ENCODE measurements at regions not wholly inside any gene's neighbourhood (a gene's known extent, or its start where the extent isn't known, plus 50 kb on each side); places are given as distances from the start of the nearest gene placed in this dataset.
"Not testable (repeated sequence)": the region's sequence is repeated elsewhere in the genome, so short reads cannot be mapped to it uniquely, and the experiment has no call there.

DNA sequence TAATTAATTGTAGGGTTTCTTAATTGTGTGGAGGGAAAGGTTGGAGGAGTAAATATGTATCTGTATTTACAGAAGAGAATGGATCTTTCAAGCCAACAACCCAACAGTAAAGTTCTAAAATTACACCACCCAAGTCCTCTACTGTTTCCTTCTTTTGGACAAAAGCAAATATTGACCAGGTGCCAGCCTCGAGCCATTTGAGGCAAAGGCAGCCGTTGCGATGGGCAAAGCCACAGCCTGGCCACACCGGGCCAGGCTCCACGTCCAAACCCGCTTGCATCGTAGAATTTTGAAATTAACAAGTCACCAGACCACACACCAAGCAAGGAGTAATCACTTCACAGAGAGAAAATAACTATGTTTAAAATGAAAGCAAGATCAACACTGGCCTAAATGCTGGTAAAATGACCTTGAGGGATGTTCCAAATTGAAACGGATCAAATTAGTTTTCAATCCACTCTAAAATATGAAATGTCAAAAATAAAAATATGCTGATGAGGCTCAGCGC is 331.0 kb downstream of the BCL2L11 start:
- H3K4me3 ChIP-seq (ENCODE audit: low read depth, low read length); H3K79me1 ChIP-seq (ENCODE audit: low read length); H2AFZ ChIP-seq (ENCODE audit: insufficient read depth, low read length, poor library complexity); H2BK5ac ChIP-seq (ENCODE audit: low read depth, low read length, poor library complexity); H4K91ac ChIP-seq (ENCODE audit: low read depth, low read length); H2BK12ac ChIP-seq (ENCODE audit: low read length); H3K9ac ChIP-seq (ENCODE audit: low read length); H3K27me3 ChIP-seq (ENCODE audit: insufficient read depth, low read length); H3K27ac ChIP-seq (ENCODE audit: low read depth, low read length); H3K36me3 ChIP-seq (ENCODE audit: control insufficient read depth in 1 of 2, insufficient read depth in 2 of 2, low read length in 2 of 2); H3K4ac ChIP-seq (ENCODE audit: low read depth, low read length); H3K9me3 ChIP-seq (ENCODE audit: insufficient read depth, low read depth, low read length); H3K4me1 ChIP-seq (ENCODE audit: control insufficient read depth in 1 of 2, insufficient read depth in 2 of 2, low read length in 2 of 2); H3K79me2 ChIP-seq (ENCODE audit: control insufficient read depth, insufficient read depth, low read length, poor library complexity); H3K14ac ChIP-seq (ENCODE audit: low read length); H3K18ac ChIP-seq (ENCODE audit: low read length); H3K4me2 ChIP-seq (ENCODE audit: low read length); H4K8ac ChIP-seq (ENCODE audit: low read depth, low read length); H4K12ac ChIP-seq (ENCODE audit: low read depth, low read length); H2AK5ac ChIP-seq (ENCODE audit: low read length); H3K23ac ChIP-seq (ENCODE audit: low read length); H2BK120ac ChIP-seq (ENCODE audit: insufficient read depth, low read length, poor library complexity): not testable (repeated sequence)
- peak in 1 of 2 donors; percentile 14 for DNase-seq
- WGBS (ENCODE audit: extremely low coverage, insufficient coverage, insufficient read length), result no CpG with 5 or more reads among the region's 9 CpGs

DNA sequence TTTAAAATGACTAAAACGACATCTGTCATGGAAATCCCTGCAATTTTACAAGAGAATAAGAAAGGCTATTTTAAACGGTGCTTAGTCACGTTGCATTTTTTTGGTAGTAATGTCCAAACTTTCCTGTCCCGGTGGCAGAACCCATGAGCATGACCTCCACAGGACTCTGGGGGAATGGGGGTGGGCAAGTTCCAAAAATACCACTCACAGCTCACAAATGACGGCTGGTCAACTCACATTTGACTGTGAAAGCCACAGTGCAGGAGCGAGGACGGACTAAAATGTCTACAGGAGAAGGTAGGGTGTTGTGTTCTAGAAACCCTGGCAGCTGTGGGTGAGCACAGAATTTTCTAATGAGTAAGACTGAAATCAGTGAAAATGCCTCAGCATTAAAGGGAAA is 331.5 kb downstream of the BCL2L11 start:
- H3K9ac ChIP-seq (ENCODE audit: low read length); H3K36me3 ChIP-seq (ENCODE audit: control insufficient read depth in 1 of 2, insufficient read depth in 2 of 2, low read length in 2 of 2); H2AFZ ChIP-seq (ENCODE audit: insufficient read depth, low read length, poor library complexity); H3K4me3 ChIP-seq (ENCODE audit: low read depth, low read length); H3K27me3 ChIP-seq (ENCODE audit: insufficient read depth, low read length); H4K8ac ChIP-seq (ENCODE audit: low read depth, low read length); H3K4me2 ChIP-seq (ENCODE audit: low read length); H3K18ac ChIP-seq (ENCODE audit: low read length); H3K23ac ChIP-seq (ENCODE audit: low read length); H2BK5ac ChIP-seq (ENCODE audit: low read depth, low read length, poor library complexity); H3K27ac ChIP-seq (ENCODE audit: low read depth, low read length); H2AK5ac ChIP-seq (ENCODE audit: low read length); DNase-seq; H2BK120ac ChIP-seq (ENCODE audit: insufficient read depth, low read length, poor library complexity); H3K4ac ChIP-seq (ENCODE audit: low read depth, low read length); H4K91ac ChIP-seq (ENCODE audit: low read depth, low read length); H3K4me1 ChIP-seq (ENCODE audit: control insufficient read depth in 1 of 2, insufficient read depth in 2 of 2, low read length in 2 of 2); H3K9me3 ChIP-seq (ENCODE audit: insufficient read depth, low read depth, low read length); H2BK12ac ChIP-seq (ENCODE audit: low read length); H3K14ac ChIP-seq (ENCODE audit: low read length); H3K79me2 ChIP-seq (ENCODE audit: control insufficient read depth, insufficient read depth, low read length, poor library complexity); H4K12ac ChIP-seq (ENCODE audit: low read depth, low read length); H3K79me1 ChIP-seq (ENCODE audit: low read length): not testable (repeated sequence)
- WGBS (ENCODE audit: extremely low coverage, insufficient coverage, insufficient read length), result no CpG with 5 or more reads among the region's 7 CpGs

DNA sequence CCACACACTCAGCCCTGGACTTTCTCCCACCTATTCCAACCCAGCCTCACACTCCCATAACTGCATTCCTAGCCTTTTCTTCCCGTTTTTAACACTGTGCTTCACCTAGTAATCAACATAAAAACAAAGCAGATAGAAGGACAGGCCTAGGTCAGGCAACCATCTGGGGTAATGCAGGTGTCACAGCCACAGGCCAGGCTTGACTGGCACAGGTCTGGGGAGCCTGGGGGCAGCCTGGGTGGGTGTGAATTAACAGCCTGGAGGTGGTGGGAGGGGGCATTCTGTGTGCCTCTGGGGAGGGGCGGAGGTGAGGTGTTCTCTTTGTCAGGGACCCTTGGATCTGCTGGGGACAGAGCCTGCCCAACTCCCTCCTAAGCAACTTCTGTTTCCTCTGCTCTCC is 332.6 kb downstream of the BCL2L11 start:
- not testable (repeated sequence) for H4K12ac ChIP-seq (ENCODE audit: low read depth, low read length)

DNA sequence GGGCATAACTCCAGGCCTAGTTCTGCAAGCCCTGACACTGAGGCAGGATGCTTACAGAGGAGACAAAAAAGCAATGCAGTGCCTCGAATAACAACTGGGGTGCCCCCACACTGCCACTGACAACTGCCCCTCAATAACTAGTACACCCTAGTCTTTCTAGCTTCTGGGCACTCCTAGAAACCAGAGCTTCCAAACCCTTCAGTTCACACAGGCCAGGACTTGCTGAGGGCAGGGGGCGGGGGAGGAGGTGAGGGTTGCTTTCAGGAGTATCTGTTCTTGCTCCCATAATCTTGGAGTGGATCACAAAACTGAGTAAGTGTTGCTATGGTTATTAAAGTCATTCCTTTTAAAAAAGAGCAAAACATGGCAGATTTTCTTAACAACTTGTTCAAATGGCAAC is 333.1 kb downstream of the BCL2L11 start:
- not testable (repeated sequence) for H4K8ac ChIP-seq (ENCODE audit: low read depth, low read length); H3K79me1 ChIP-seq (ENCODE audit: low read length); H3K9me3 ChIP-seq (ENCODE audit: insufficient read depth, low read depth, low read length); H3K4me1 ChIP-seq (ENCODE audit: control insufficient read depth in 1 of 2, insufficient read depth in 2 of 2, low read length in 2 of 2); H2AFZ ChIP-seq (ENCODE audit: insufficient read depth, low read length, poor library complexity); H3K27me3 ChIP-seq (ENCODE audit: insufficient read depth, low read length); H3K27ac ChIP-seq (ENCODE audit: low read depth, low read length); H3K14ac ChIP-seq (ENCODE audit: low read length); H2AK5ac ChIP-seq (ENCODE audit: low read length); DNase-seq; H3K4me3 ChIP-seq (ENCODE audit: low read depth, low read length); H2BK5ac ChIP-seq (ENCODE audit: low read depth, low read length, poor library complexity); H3K23ac ChIP-seq (ENCODE audit: low read length); H3K79me2 ChIP-seq (ENCODE audit: control insufficient read depth, insufficient read depth, low read length, poor library complexity); H2BK12ac ChIP-seq (ENCODE audit: low read length); H3K9ac ChIP-seq (ENCODE audit: low read length); H3K18ac ChIP-seq (ENCODE audit: low read length); H4K91ac ChIP-seq (ENCODE audit: low read depth, low read length); H4K12ac ChIP-seq (ENCODE audit: low read depth, low read length); H3K36me3 ChIP-seq (ENCODE audit: control insufficient read depth in 1 of 2, insufficient read depth in 2 of 2, low read length in 2 of 2); H3K4ac ChIP-seq (ENCODE audit: low read depth, low read length); H3K4me2 ChIP-seq (ENCODE audit: low read length); H2BK120ac ChIP-seq (ENCODE audit: insufficient read depth, low read length, poor library complexity)
- WGBS (ENCODE audit: extremely low coverage, insufficient coverage, insufficient read length), result no CpG with 5 or more reads among the region's 2 CpGs

More for the DNA sequence above, 332.6 kb downstream of the BCL2L11 start:
- H3K4me2 ChIP-seq (ENCODE audit: low read length); H3K27me3 ChIP-seq (ENCODE audit: insufficient read depth, low read length); H3K4me3 ChIP-seq (ENCODE audit: low read depth, low read length); H3K23ac ChIP-seq (ENCODE audit: low read length); H2BK120ac ChIP-seq (ENCODE audit: insufficient read depth, low read length, poor library complexity); H2BK12ac ChIP-seq (ENCODE audit: low read length); H2AFZ ChIP-seq (ENCODE audit: insufficient read depth, low read length, poor library complexity); H3K9me3 ChIP-seq (ENCODE audit: insufficient read depth, low read depth, low read length); H3K79me1 ChIP-seq (ENCODE audit: low read length); H3K4ac ChIP-seq (ENCODE audit: low read depth, low read length); H4K91ac ChIP-seq (ENCODE audit: low read depth, low read length); H2BK5ac ChIP-seq (ENCODE audit: low read depth, low read length, poor library complexity); H3K9ac ChIP-seq (ENCODE audit: low read length); H4K8ac ChIP-seq (ENCODE audit: low read depth, low read length); H3K14ac ChIP-seq (ENCODE audit: low read length); H3K4me1 ChIP-seq (ENCODE audit: control insufficient read depth in 1 of 2, insufficient read depth in 2 of 2, low read length in 2 of 2); H3K79me2 ChIP-seq (ENCODE audit: control insufficient read depth, insufficient read depth, low read length, poor library complexity); DNase-seq; H2AK5ac ChIP-seq (ENCODE audit: low read length); H3K27ac ChIP-seq (ENCODE audit: low read depth, low read length); H3K36me3 ChIP-seq (ENCODE audit: control insufficient read depth in 1 of 2, insufficient read depth in 2 of 2, low read length in 2 of 2); H3K18ac ChIP-seq (ENCODE audit: low read length): not testable (repeated sequence)
- no CpG with 5 or more reads among the region's 2 CpGs for WGBS (ENCODE audit: extremely low coverage, insufficient coverage, insufficient read length)
